IMR-90 (cell line): ENCODE measurements at regions not wholly inside any gene's neighbourhood (a gene's known extent, or its start where the extent isn't known, plus 50 kb on each side); places are given as distances from the start of the nearest gene placed in this dataset.

Source experiments
- BHLHE40 ChIP-seq: fragments of 150-350 bp; IDR thresholded peaks from 2 replicates; pipeline ENCODE4 v1.6.1; 2016; ENCODE audit warnings: mild to moderate bottlenecking, low read depth, low read length
- CEBPB ChIP-seq: IDR thresholded peaks from 2 replicates; pipeline ENCODE4 v1.6.1; 2012; ENCODE audit warnings: low read depth, low read length, improper control_type of control experiment
- CHD1 ChIP-seq: IDR thresholded peaks from 2 replicates; pipeline ENCODE4 v1.6.1; 2012; ENCODE audit warnings: low read depth, low read length, improper control_type of control experiment
- CTCF ChIP-seq: conservative IDR thresholded peaks from 2 replicates; pipeline ENCODE4 v1.5.1; 2012; ENCODE audit warnings: mild to moderate bottlenecking, low read depth, low read length, improper control_type of control experiment
- MAZ ChIP-seq: IDR thresholded peaks from 2 replicates; pipeline ENCODE4 v1.6.1; 2012; ENCODE audit warnings: low read depth, mild to moderate bottlenecking, low read length, improper control_type of control experiment, moderate library complexity, borderline replicate concordance
- POLR2A ChIP-seq: IDR thresholded peaks from 2 replicates; pipeline ENCODE4 v1.6.1; 2012; ENCODE audit warnings: mild to moderate bottlenecking, low read depth, low read length
- SMC3 ChIP-seq: fragments of 150-350 bp; IDR thresholded peaks from 2 replicates; pipeline ENCODE4 v1.6.1; 2016; ENCODE audit warnings: low read depth, mild to moderate bottlenecking, antibody characterized with exemption, low read length, moderate library complexity

GRCh38 chr11:15698855-15699254, 584.1 kb downstream of the INSC start:
- no peak for TF ChIP-seq CTCF
- TF ChIP-seq CHD1 = no peak
- no peak for TF ChIP-seq SMC3
- TF ChIP-seq MAZ = no peak
- TF ChIP-seq BHLHE40 = no peak
- TF ChIP-seq CEBPB = no peak
- no peak for TF ChIP-seq POLR2A
